Endodermal cell (in vitro differentiated cells): ENCODE measurements at regions not wholly inside any gene's neighbourhood (a gene's known extent, or its start where the extent isn't known, plus 50 kb on each side); places are given as distances from the start of the nearest gene placed in this dataset.

Source experiments
- DNase-seq: peaks from one replicate; pipeline ENCODE4 v3.0.0-alpha.2; 2017
- H3K27ac ChIP-seq: 2 replicates; pipeline ENCODE4 v1.5.1; 2013; ENCODE audit warnings: mild to moderate bottlenecking, low read depth, low read length, moderate library complexity
- H3K27me3 ChIP-seq: 2 replicates; pipeline ENCODE4 v1.6.1; 2013; ENCODE audit warnings: mild to moderate bottlenecking, low read length, moderate library complexity; ENCODE audit not compliant: insufficient read depth, control insufficient read depth, poor library complexity, severe bottlenecking
- H3K36me3 ChIP-seq: 2 replicates; pipeline ENCODE4 v1.7.0; 2013; ENCODE audit warnings: mild to moderate bottlenecking, low read length, moderate library complexity; ENCODE audit not compliant: control insufficient read depth, insufficient read depth
- H3K4me1 ChIP-seq: one replicate; pipeline ENCODE4 v1.7.0; 2013; ENCODE audit warnings: low read length; ENCODE audit not compliant: control insufficient read depth, insufficient read depth
- H3K4me3 ChIP-seq: 2 replicates; pipeline ENCODE4 v1.5.1; 2013; ENCODE audit warnings: mild to moderate bottlenecking, low read length, moderate library complexity
- H3K9ac ChIP-seq: 2 replicates; pipeline ENCODE4 v1.6.1; 2013; ENCODE audit warnings: mild to moderate bottlenecking, low read length, moderate library complexity; ENCODE audit not compliant: poor library complexity, severe bottlenecking; ENCODE audit errors: extremely low read depth
- H3K9me3 ChIP-seq: 2 replicates; pipeline ENCODE4 v1.6.1; 2013; ENCODE audit warnings: mild to moderate bottlenecking, low read length, moderate library complexity; ENCODE audit not compliant: control insufficient read depth
- H3K27ac Mint-ChIP-seq: 2 replicates; pipeline ENCODE4 v1.8.0; 2020; ENCODE audit warnings: mixed read lengths
- H3K27me3 Mint-ChIP-seq: 2 replicates; pipeline ENCODE4 v1.8.0; 2021; ENCODE audit warnings: mild to moderate bottlenecking, mixed read lengths; ENCODE audit not compliant: insufficient read depth
- H3K36me3 Mint-ChIP-seq: 2 replicates; pipeline ENCODE4 v1.8.0; 2020; ENCODE audit warnings: low read depth, mixed read lengths
- H3K4me1 Mint-ChIP-seq: 2 replicates; pipeline ENCODE4 v1.8.0; 2020; ENCODE audit warnings: mixed read lengths
- H3K4me3 Mint-ChIP-seq: 2 replicates; pipeline ENCODE4 v1.8.0; 2020; ENCODE audit warnings: mild to moderate bottlenecking, moderate library complexity, mixed read lengths
- H3K9me3 Mint-ChIP-seq: 2 replicates; pipeline ENCODE4 v1.8.0; 2020; ENCODE audit warnings: mild to moderate bottlenecking, mixed read lengths
- CTCF ChIP-seq: fragments of 200-600 bp; sonication (generic); conservative IDR thresholded peaks from 2 replicates; pipeline ENCODE4 v1.5.0; 2021; ENCODE audit warnings: antibody characterized with exemption, mild to moderate bottlenecking
- WGBS, 2 experiments: methylation state at CpG; one replicate each; pipeline versions ENCODE4 v1.1.5 to v1.1.7; 2013; ENCODE audit warnings: missing lambda C conversion rate in 2 of 2, mixed read lengths in 1 of 2; ENCODE audit not compliant: insufficient coverage in 1 of 2, insufficient read length in 1 of 2; 5-methylcytosine and 5-hydroxymethylcytosine counted together

GRCh38 chr4:79178760-79179159 lies 147.1 kb downstream of the NAA11 start:
- H3K4me1 ChIP-seq, result no peaks in the 10 kb centered on the region
- no peaks in the 10 kb centered on the region for H3K4me1 Mint-ChIP-seq
- H3K9me3 ChIP-seq, result no peaks in the 10 kb centered on the region
- H3K27me3 Mint-ChIP-seq, result no peaks in the 10 kb centered on the region
- no peak overlapping the region for H3K4me3 ChIP-seq
- H3K27ac ChIP-seq, result no peak overlapping the region
- DNase-seq, result no peak
- H3K9ac ChIP-seq, result no peak overlapping the region
- H3K36me3 Mint-ChIP-seq, result no peaks in the 10 kb centered on the region
- no peak overlapping the region for H3K4me3 Mint-ChIP-seq
- H3K27ac Mint-ChIP-seq, result no peak overlapping the region
- no peaks in the 10 kb centered on the region for H3K27me3 ChIP-seq
- peaks cover 8% of the 10 kb centered on the region for H3K9me3 Mint-ChIP-seq
- no peaks in the 10 kb centered on the region for H3K36me3 ChIP-seq
- TF ChIP-seq CTCF, result no peak

- no peaks in the 10 kb centered on the region for H3K4me1 Mint-ChIP-seq
- H3K4me3 Mint-ChIP-seq, result no peak overlapping the region
- TF ChIP-seq CTCF, result no peak
- H3K27ac Mint-ChIP-seq, result no peak overlapping the region
- no peak overlapping the region for H3K4me3 ChIP-seq
- H3K27me3 ChIP-seq, result no peaks in the 10 kb centered on the region
- no peaks in the 10 kb centered on the region for H3K36me3 Mint-ChIP-seq
- H3K4me1 ChIP-seq, result no peaks in the 10 kb centered on the region
- DNase-seq, result no peak
- H3K9me3 Mint-ChIP-seq, result peaks cover 8% of the 10 kb centered on the region
- H3K27ac ChIP-seq, result no peak overlapping the region
- H3K9ac ChIP-seq, result no peak overlapping the region
- no peaks in the 10 kb centered on the region for H3K9me3 ChIP-seq
- no peaks in the 10 kb centered on the region for H3K36me3 ChIP-seq
- peaks cover 2% of the 10 kb centered on the region for H3K27me3 Mint-ChIP-seq
These were observed 148.5 kb downstream of the NAA11 start for GRCh38 chr4:79177388-79177787.

- H3K9me3 ChIP-seq, result peaks cover 1% of the 10 kb centered on the region
- Mint-ChIP-seq H3K4me3 (no peak overlapping the region), H3K4me1 (no peaks in the 10 kb centered on the region), H3K27me3 (peaks cover 2% of the 10 kb centered on the region), H3K27ac (no peak overlapping the region), H3K9me3 (peaks cover 8% of the 10 kb centered on the region), H3K36me3 (no peaks in the 10 kb centered on the region)
- WGBS, 2 experiments, result 88 to 89% methylated on average over 4 of the region's 4 CpGs
- H3K4me1 ChIP-seq, result no peaks in the 10 kb centered on the region
- H3K27ac ChIP-seq, result no peak overlapping the region
- no peaks in the 10 kb centered on the region for H3K36me3 ChIP-seq
- no peak for DNase-seq
- H3K27me3 ChIP-seq, result no peaks in the 10 kb centered on the region
- TF ChIP-seq CTCF, result no peak
- no peak overlapping the region for H3K4me3 ChIP-seq
- H3K9ac ChIP-seq, result no peak overlapping the region
These were observed 149.5 kb downstream of the NAA11 start for GRCh38 chr4:79176351-79176750.
